ENCODE measurements at regions not wholly inside any gene's neighbourhood (a gene's known extent, or its start where the extent isn't known, plus 50 kb on each side); places are given as distances from the start of the nearest gene placed in this dataset.

DNA sequence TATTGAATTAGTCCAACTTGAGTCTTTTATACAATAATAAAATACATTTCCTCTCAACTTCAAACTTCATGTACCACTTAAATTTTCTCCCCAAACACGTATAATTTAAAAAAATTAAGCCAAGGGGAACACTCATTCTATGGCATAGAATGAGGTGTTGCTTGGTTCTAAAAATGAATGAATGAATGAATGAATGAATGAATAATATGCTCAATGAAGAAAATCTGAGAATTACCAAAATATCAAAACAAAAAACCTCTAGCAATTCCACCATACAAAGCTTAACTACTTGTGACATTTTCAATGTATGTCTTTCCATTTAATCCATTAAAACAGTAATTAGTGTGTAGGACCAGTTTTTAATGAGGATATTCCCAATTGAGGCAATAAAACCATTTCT is 62.7 kb upstream of the PLAC8 start:
- FAIRE-seq (no peak), DNase-seq (ENCODE audit: low read depth, low spot score) (no peak)
- CTCF ChIA-PET, result no interaction called here
- H3K9me1 ChIP-seq (replicated peaks; ENCODE audit: control insufficient read depth, extremely low read depth, insufficient read depth, low read length), result no peaks in the 10 kb centered on the region
- dilution Hi-C loops (cut with MboI; ENCODE audit: extremely low pct_ligation_motif_present, low sequenced_read_pairs), result no loop called here
- no peaks in the 10 kb centered on the region for H3K9me3 ChIP-seq (replicated peaks; ENCODE audit: control insufficient read depth, insufficient read depth, low read length)
- no peaks in the 10 kb centered on the region for H4K20me1 ChIP-seq (replicated peaks; ENCODE audit: control insufficient read depth, extremely low read depth, insufficient read depth, low read length)
- TF ChIP-seq GATA2 (IDR thresholded peaks at IDR 0.05; ENCODE audit: insufficient read depth, insufficient read length, low read depth, low read length) (no peak), POLR2AphosphoS5 (IDR thresholded peaks at IDR 0.05; ENCODE audit: insufficient read depth, low read depth, low read length) (no peak), POLR2A (IDR thresholded peaks at IDR 0.05; ENCODE audit: low read depth, low read length) (no peak), JUN (IDR thresholded peaks at IDR 0.05; ENCODE audit: borderline replicate concordance, insufficient read depth, insufficient read length, low read depth) (no peak), EZH2 (IDR thresholded peaks at IDR 0.05; ENCODE audit: borderline replicate concordance, low read depth, low read length, severe bottlenecking) (no peak), FOS (IDR thresholded peaks at IDR 0.05; ENCODE audit: borderline replicate concordance, insufficient read depth, low read length) (no peak), MYC (IDR thresholded peaks at IDR 0.05; ENCODE audit: low read depth, low read length) (no peak), CTCF (IDR thresholded peaks at IDR 0.05; ENCODE audit: extremely low read depth in 1 of 2, insufficient read depth in 1 of 2, low read depth in 1 of 2, low read length in 2 of 2) (no peak)
- TF ChIP-seq, protein P1, sequence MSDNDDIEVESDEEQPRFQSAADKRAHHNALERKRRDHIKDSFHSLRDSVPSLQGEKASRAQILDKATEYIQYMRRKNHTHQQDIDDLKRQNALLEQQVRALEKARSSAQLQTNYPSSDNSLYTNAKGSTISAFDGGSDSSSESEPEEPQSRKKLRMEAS (IDR thresholded peaks at IDR 0.05; ENCODE audit: insufficient read depth, insufficient read length), result no peak
- no peaks in the 10 kb centered on the region for H3K36me3 ChIP-seq (ENCODE audit: control insufficient read depth in 2 of 2, extremely low read depth in 1 of 2, insufficient read depth in 2 of 2, low read length in 2 of 2)
- no peaks in the 10 kb centered on the region for H3K27me3 ChIP-seq (ENCODE audit: control insufficient read depth in 2 of 2, insufficient read depth in 2 of 2, low read length in 2 of 2)
- H3K4me3 ChIP-seq (replicated peaks in 1 of 3; ENCODE audit: insufficient read depth in 1 of 3, low read depth in 1 of 3, low read length in 3 of 3), result no peak overlapping the region
- POLR2A ChIA-PET, result no interaction called here
- H2AFZ ChIP-seq (ENCODE audit: low read depth, low read length), result no peak overlapping the region
- no TSS peak for BruUV-seq (replicated peaks)
- no peak overlapping the region for H3K4me2 ChIP-seq (ENCODE audit: insufficient read depth, low read length)
- intact Hi-C loops (cut with micrococcal nuclease), result no loop called here
- H3K27ac ChIP-seq (ENCODE audit: insufficient read depth, low read depth, low read length), result no peak overlapping the region
- H3K79me2 ChIP-seq (ENCODE audit: control insufficient read depth, insufficient read depth, low read length), result no peaks in the 10 kb centered on the region
- no peaks in the 10 kb centered on the region for H3K4me1 ChIP-seq (ENCODE audit: control insufficient read depth, extremely low read depth, insufficient read depth, low read length)
- H3K9ac ChIP-seq (replicated peaks; ENCODE audit: extremely low read depth, insufficient read depth, low read length), result no peak overlapping the region
